NT2/D1 (cell line): ENCODE measurements at regions not wholly inside any gene's neighbourhood (a gene's known extent, or its start where the extent isn't known, plus 50 kb on each side); places are given as distances from the start of the nearest gene placed in this dataset.

ENCODE experiments used
- SUZ12 ChIP-seq: IDR thresholded peaks from 2 replicates; pipeline ENCODE4 v1.6.1; 2011; ENCODE audit not compliant: insufficient read length, insufficient read depth; ENCODE audit errors: extremely low read depth
- YY1 ChIP-seq: IDR thresholded peaks from 2 replicates; pipeline ENCODE4 v1.6.1; 2011; ENCODE audit not compliant: insufficient read length, insufficient read depth
- ZNF274 ChIP-seq: IDR thresholded peaks from 2 replicates; pipeline ENCODE4 v1.6.1; 2011; ENCODE audit warnings: mild to moderate bottlenecking, low read depth, low read length

DNA sequence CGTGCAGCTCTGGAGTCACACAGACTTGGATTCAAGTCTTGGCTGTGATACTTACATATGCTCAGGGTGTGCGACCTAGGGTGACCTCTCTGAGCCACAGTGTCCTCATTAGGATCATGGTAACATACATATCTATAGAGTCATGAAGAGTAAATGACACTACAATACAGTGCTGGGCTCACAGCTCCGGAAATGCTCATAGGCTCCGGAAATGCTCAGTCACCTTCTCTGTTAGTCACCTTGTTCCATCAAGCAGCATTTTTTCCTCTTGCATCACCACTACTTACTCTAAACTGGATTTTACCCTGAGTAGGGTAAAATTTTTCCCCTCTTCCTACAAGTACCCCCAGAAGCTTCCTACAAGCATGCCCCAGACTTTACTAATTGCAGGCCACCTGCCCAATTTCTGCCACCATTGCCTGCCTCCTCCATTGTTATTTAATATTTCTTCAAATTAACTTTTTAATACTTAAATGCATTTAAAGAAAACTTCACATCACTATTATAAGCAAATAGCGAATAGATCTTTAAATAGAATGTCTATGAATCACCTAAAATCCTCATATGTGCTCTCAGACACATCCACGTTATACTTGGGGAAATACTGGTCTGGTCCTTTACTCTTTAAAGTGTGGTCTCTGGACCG, 147.6 kb upstream of the SPRY4 start:
- TF ChIP-seq SUZ12 = no peak
- TF ChIP-seq YY1 = no peak
- TF ChIP-seq ZNF274 = no peak
